ENCODE measurements at regions not wholly inside any gene's neighbourhood (a gene's known extent, or its start where the extent isn't known, plus 50 kb on each side); places are given as distances from the start of the nearest gene placed in this dataset.

DNA sequence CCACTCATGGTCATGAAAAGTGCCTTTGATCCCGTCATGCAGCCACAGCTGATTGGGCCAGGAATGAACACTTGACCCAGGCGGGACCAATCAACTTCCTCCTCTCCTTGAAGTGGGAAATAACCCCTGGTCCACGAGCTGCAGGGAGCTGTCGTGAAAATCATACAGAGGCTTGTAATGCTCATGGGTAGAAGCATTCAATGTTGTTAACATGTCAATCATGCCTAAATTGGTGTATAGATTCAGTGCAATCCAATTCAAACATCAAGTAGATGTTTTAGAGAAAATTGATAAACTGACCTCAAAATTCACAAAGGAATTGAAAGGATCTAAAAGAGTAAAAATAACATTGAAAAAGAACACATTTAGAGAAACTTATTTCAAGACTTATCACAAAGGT lies 1019.0 kb upstream of the TMEM132C start:
- no peak for TF ChIP-seq CTCF (IDR thresholded peaks at IDR 0.05)
- TF ChIP-seq EZH2 (IDR thresholded peaks at IDR 0.05; ENCODE audit: borderline replicate concordance, insufficient read depth, low read depth, low read length, poor library complexity, severe bottlenecking) = no peak

Data from B cell (primary cell).